K562 (cell line): ENCODE measurements at regions not wholly inside any gene's neighbourhood (a gene's known extent, or its start where the extent isn't known, plus 50 kb on each side); places are given as distances from the start of the nearest gene placed in this dataset.
"Not testable (repeated sequence)": the region's sequence is repeated elsewhere in the genome, so short reads cannot be mapped to it uniquely, and the experiment has no call there.

Source experiments
- HIVEP1 ChIP-seq: fragments of 250-450 bp; sonication (Bioruptor Pico); IDR thresholded peaks from 2 replicates; pipeline ENCODE4 v1.4.0; 2020; ENCODE audit warnings: mild to moderate bottlenecking
- HMG20A ChIP-seq: fragments of 450-650 bp; formaldehyde crosslinking; conservative IDR thresholded peaks from 2 replicates; pipeline ENCODE4 v1.4.0; 2020; ENCODE audit warnings: mild to moderate bottlenecking, mixed read lengths
- JUN ChIP-seq, 2 experiments: sonication (generic) in 1 of 2; formaldehyde crosslinking in 1 of 2; IDR thresholded peaks; 2 replicates each; pipeline versions ENCODE4 v1.6.1 to v1.8.0; 2012 to 2022; ENCODE audit warnings: borderline replicate concordance in 2 of 2, mild to moderate bottlenecking in 2 of 2, improper control_type of control experiment in 1 of 2, low read depth in 1 of 2, low read length in 1 of 2, missing genetic modification reagents in 1 of 2
- KDM1A ChIP-seq, 2 experiments: fragments of 450-650 bp; IDR thresholded peaks; 2 replicates each; pipeline ENCODE4 v1.6.1; 2016; ENCODE audit warnings: mild to moderate bottlenecking in 2 of 2
- POLR2A ChIP-seq: fragments of 450-650 bp; conservative IDR thresholded peaks from 2 replicates; pipeline ENCODE4 v1.6.1; 2016
- POLR2AphosphoS5 ChIP-seq: IDR thresholded peaks from 2 replicates; pipeline ENCODE4 v1.6.1; 2011; ENCODE audit warnings: mild to moderate bottlenecking, low read depth, low read length, moderate library complexity; ENCODE audit not compliant: control insufficient read depth, insufficient read depth
- SP2 ChIP-seq: IDR thresholded peaks from 2 replicates; pipeline ENCODE4 v1.6.1; 2011; ENCODE audit warnings: mild to moderate bottlenecking, low read depth, low read length, moderate library complexity; ENCODE audit not compliant: poor library complexity, severe bottlenecking; ENCODE audit errors: extremely low read depth
- STAT5B ChIP-seq: fragments of 250-450 bp; sonication (Bioruptor Pico); IDR thresholded peaks from 2 replicates; pipeline ENCODE4 v1.8.0; 2021; ENCODE audit warnings: mild to moderate bottlenecking, inconsistent platforms
- TRIM28 ChIP-seq: fragments of 450-650 bp; IDR thresholded peaks from 2 replicates; pipeline ENCODE4 v1.6.1; 2017
- ZSCAN29 ChIP-seq: fragments of 450-650 bp; IDR thresholded peaks from 2 replicates; pipeline ENCODE4 v1.6.1; 2017

- not testable (repeated sequence) for TF ChIP-seq HIVEP1 (CRISPR knock-in tag); STAT5B (CRISPR knock-in tag); TRIM28; POLR2AphosphoS5; ZSCAN29; SP2; POLR2A; HMG20A; KDM1A (IDR thresholded peaks at IDR 0.05); JUN (IDR thresholded peaks at IDR 0.05; ENCODE audit: borderline replicate concordance, low read depth, low read length); JUN (CRISPR knock-in tag; IDR thresholded peaks at IDR 0.05; ENCODE audit: borderline replicate concordance)
Measured at GRCh38 chr21:5224156-5224555, 5297.2 kb upstream of the TPTE start.
